ENCODE measurements at regions not wholly inside any gene's neighbourhood (a gene's known extent, or its start where the extent isn't known, plus 50 kb on each side); places are given as distances from the start of the nearest gene placed in this dataset.

GRCh38 chr2:204487447-204488229, 57.6 kb upstream of the PARD3B start:
- no peak for DNase-seq

- peak; percentile 24 to 94 (median 68) for DNase-seq
These were observed 53.7 kb upstream of the PARD3B start for GRCh38 chr2:204491528-204491927.

DNA sequence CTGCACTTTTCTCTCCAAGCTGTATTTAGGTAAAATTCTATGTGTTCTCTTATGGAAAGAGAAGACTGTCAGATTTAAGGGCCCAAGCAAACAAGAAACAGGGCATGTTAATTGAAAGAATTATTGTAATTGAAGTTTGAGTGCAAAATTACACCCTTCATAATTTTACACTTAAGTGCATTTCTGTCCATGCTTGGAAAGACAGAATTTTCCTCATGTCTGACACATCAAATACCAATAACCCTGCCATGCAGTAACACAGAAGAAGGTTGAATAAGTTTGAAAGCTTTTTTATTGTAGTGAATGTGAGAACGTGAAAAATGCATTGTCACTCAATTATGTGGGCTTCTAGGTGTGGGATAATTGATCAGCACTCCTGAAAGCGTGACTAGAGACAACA, 52.9 kb upstream of the PARD3B start:
- DNase-seq: peak in 2 of 3 experiments; percentile 23 to 82

- no peak for DNase-seq
These were observed 50.6 kb upstream of the PARD3B start for GRCh38 chr2:204494681-204495080.

GRCh38 chr2:204495381-204495780, 49.9 kb upstream of the PARD3B start:
- DNase-seq: no peak

Measured in NCI-H1417 (cell line).